ENCODE measurements at regions not wholly inside any gene's neighbourhood (a gene's known extent, or its start where the extent isn't known, plus 50 kb on each side); places are given as distances from the start of the nearest gene placed in this dataset.

DNA sequence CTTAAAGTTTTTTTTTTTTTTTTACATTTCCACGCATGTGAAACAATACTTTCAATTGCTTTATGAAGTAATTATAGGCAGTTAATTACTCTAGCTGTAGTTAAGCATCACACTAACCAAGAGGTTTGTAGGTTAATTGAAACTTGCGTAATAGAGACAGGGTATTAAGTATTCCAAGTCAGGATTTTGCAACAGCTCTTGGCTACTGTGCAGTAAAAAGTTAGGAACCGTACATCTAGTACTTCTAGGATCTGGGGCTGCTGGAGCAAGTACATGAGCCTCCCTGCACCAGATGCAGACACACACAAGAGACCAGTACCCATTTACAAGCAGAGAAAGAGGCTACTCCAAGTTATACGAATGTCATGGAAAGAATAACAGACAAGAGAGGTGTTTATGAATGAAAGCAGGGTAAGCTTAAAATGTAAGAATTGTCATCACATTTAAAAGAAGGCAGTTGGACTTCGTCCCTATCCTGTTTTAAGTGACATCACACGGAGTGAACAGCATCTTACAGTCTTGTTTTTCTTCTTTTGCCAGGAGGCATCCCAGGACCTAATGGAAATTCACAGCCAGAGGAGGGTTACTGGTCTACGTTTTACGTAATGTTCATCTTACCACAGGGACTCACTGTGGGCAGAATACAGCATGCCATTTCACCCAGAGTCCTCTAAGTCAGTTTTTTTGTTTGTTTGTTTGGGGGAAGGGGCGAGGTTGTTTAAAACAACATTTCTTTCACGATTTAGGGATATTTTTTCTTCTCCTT lies 379.6 kb upstream of the PSMD7 start:
- Histone ChIP-seq H2BK15ac (ENCODE audit: low read depth, low read length) (no peak overlapping the region), H4K8ac (ENCODE audit: low read depth in 2 of 2, low read length in 2 of 2) (no peak overlapping the region), H3K27ac (ENCODE audit: insufficient read depth, low read length) (no peak overlapping the region), H3K14ac (replicated peaks; ENCODE audit: low read depth, low read length) (no peak overlapping the region), H3K4me1 (ENCODE audit: control insufficient read depth, insufficient read depth, low read length) (no peaks in the 10 kb centered on the region), H4K5ac (ENCODE audit: low read depth, low read length) (no peak overlapping the region), H3K9me1 (ENCODE audit: insufficient read depth, low read length) (no peaks in the 10 kb centered on the region), H3K9me3 (ENCODE audit: control insufficient read depth, insufficient read depth, low read length) (peaks cover 2% of the 10 kb centered on the region; the same call in 1 of the 2 replicates), H2AFZ (replicated peaks; ENCODE audit: low read length, poor library complexity) (no peak overlapping the region), H2AK9ac (replicated peaks; ENCODE audit: low read depth, low read length, poor library complexity) (no peak overlapping the region), H3K4me2 (ENCODE audit: low read depth, low read length) (no peak overlapping the region), H2BK120ac (ENCODE audit: low read depth, low read length) (no peak overlapping the region), H2AK5ac (ENCODE audit: low read depth, low read length) (no peak overlapping the region), H2BK20ac (ENCODE audit: low read depth, low read length) (no peak overlapping the region), H4K91ac (ENCODE audit: insufficient read depth, low read depth, low read length) (no peak overlapping the region), H3K36me3 (ENCODE audit: control insufficient read depth, insufficient read depth, low read length) (no peaks in the 10 kb centered on the region), H3K4me3 (ENCODE audit: insufficient read depth, low read depth, low read length) (no peak overlapping the region), H3K18ac (ENCODE audit: low read depth, low read length) (no peak overlapping the region), H3K27me3 (ENCODE audit: control insufficient read depth, insufficient read depth, low read length) (no peaks in the 10 kb centered on the region), H3K23ac (ENCODE audit: low read depth, low read length) (no peak overlapping the region), H3K79me1 (ENCODE audit: low read depth in 1 of 2, low read length in 2 of 2) (no peaks in the 10 kb centered on the region), H3K56ac (ENCODE audit: extremely low read depth, insufficient read depth, low read length) (no peak overlapping the region), H4K20me1 (ENCODE audit: insufficient read depth, low read length) (no peaks in the 10 kb centered on the region), H3K9ac (ENCODE audit: low read depth, low read length) (no peak overlapping the region), H2BK5ac (ENCODE audit: low read depth, low read length, poor library complexity, severe bottlenecking) (no peak overlapping the region), H3K4ac (ENCODE audit: low read depth, low read length) (no peak overlapping the region)
- POLR2A ChIA-PET (ENCODE audit: unreplicated experiment), result no interaction called here
- WGBS, 2 experiments (ENCODE audit: extremely low coverage in 2 of 2, insufficient read length in 1 of 2), result 20% methylated on average over 1 of the region's 10 CpGs; no CpG with 5 or more reads in 1 of the 2 experiments
- dilution Hi-C loops (cut with HindIII; ENCODE audit: low sequenced_read_pairs, unreplicated experiment), result no loop called here
- ATAC-seq (ENCODE audit: low read depth), result no peak
- CTCF ChIA-PET, result interaction anchor here (0.6 kb wide), 1 partner anchor 20 kb away, joined by 3 read pairs; no protein-coding TSS in a partner anchor
- in situ Hi-C loops (cut with MboI; ENCODE audit: low sequenced_read_pairs), result no loop called here
- TF ChIP-seq MAFK (IDR thresholded peaks at IDR 0.05; ENCODE audit: low read depth, low read length) (no peak), FOS (IDR thresholded peaks at IDR 0.05; ENCODE audit: low read depth, low read length) (no peak), POLR2A (IDR thresholded peaks at IDR 0.05; ENCODE audit: low read depth, low read length) (no peak), RCOR1 (IDR thresholded peaks at IDR 0.05; ENCODE audit: insufficient replicate concordance, low read length) (no peak), RFX5 (IDR thresholded peaks at IDR 0.05; ENCODE audit: low read depth, low read length) (no peak)
- TF ChIP-seq, protein P1, sequence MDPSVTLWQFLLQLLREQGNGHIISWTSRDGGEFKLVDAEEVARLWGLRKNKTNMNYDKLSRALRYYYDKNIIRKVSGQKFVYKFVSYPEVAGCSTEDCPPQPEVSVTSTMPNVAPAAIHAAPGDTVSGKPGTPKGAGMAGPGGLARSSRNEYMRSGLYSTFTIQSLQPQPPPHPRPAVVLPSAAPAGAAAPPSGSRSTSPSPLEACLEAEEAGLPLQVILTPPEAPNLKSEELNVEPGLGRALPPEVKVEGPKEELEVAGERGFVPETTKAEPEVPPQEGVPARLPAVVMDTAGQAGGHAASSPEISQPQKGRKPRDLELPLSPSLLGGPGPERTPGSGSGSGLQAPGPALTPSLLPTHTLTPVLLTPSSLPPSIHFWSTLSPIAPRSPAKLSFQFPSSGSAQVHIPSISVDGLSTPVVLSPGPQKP (IDR thresholded peaks at IDR 0.05; ENCODE audit: borderline replicate concordance, low read depth, low read length), result no peak
- no peak for DNase-seq
- BruUV-seq (replicated peaks), result no TSS peak
- intact Hi-C loops (cut with micrococcal nuclease), result no loop called here
